ENCODE measurements at regions not wholly inside any gene's neighbourhood (a gene's known extent, or its start where the extent isn't known, plus 50 kb on each side); places are given as distances from the start of the nearest gene placed in this dataset.

DNA sequence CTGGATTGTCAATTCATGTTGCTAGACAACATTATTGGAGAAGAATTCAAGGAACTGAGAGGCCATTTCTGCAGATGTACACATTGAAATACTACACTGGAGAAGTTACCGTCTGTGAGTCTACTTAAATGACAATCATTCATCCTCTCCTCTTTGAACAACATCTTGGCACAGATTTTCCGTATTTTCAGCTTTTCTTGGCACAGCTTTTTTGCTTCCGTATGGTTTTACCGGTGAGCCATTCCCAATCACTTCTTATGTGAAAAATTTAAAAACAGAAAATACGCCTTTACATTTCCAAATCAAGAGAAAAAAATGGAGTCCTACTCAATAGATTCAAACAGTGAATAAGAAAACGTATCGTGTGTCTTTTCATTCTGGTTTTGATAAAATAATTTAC is 1493.7 kb downstream of the AMY1C start:
- intact Hi-C loops (cut with micrococcal nuclease) = no loop called here
- no peak overlapping the region for H3K4me3 Mint-ChIP-seq (ENCODE audit: unreplicated experiment)
- BruUV-seq (replicated peaks) = no TSS peak
- ChIA-PET POLR2A (no interaction called here), CTCF (no interaction called here)
- TF ChIP-seq, protein P1, sequence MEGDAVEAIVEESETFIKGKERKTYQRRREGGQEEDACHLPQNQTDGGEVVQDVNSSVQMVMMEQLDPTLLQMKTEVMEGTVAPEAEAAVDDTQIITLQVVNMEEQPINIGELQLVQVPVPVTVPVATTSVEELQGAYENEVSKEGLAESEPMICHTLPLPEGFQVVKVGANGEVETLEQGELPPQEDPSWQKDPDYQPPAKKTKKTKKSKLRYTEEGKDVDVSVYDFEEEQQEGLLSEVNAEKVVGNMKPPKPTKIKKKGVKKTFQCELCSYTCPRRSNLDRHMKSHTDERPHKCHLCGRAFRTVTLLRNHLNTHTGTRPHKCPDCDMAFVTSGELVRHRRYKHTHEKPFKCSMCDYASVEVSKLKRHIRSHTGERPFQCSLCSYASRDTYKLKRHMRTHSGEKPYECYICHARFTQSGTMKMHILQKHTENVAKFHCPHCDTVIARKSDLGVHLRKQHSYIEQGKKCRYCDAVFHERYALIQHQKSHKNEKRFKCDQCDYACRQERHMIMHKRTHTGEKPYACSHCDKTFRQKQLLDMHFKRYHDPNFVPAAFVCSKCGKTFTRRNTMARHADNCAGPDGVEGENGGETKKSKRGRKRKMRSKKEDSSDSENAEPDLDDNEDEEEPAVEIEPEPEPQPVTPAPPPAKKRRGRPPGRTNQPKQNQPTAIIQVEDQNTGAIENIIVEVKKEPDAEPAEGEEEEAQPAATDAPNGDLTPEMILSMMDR (IDR thresholded peaks at IDR 0.05; ENCODE audit: unreplicated experiment) = no peak
- H3K36me3 Mint-ChIP-seq (ENCODE audit: insufficient read depth, unreplicated experiment) = peaks cover 6% of the 10 kb centered on the region
- H3K9me3 Mint-ChIP-seq (ENCODE audit: unreplicated experiment) = no peaks in the 10 kb centered on the region
- no peaks in the 10 kb centered on the region for H3K4me1 Mint-ChIP-seq (ENCODE audit: insufficient read depth, unreplicated experiment)
- no peak for DNase-seq (ENCODE audit: unreplicated experiment)
- H3K27me3 Mint-ChIP-seq (ENCODE audit: insufficient read depth, unreplicated experiment) = no peaks in the 10 kb centered on the region
- no peak overlapping the region for H3K27ac Mint-ChIP-seq (ENCODE audit: low read depth, unreplicated experiment)

GRCh38 chr1:105243969-105244368 is 1494.3 kb downstream of the AMY1C start:
- Mint-ChIP-seq H3K4me3 (ENCODE audit: unreplicated experiment) (no peak overlapping the region), H3K9me3 (ENCODE audit: unreplicated experiment) (no peaks in the 10 kb centered on the region), H3K4me1 (ENCODE audit: insufficient read depth, unreplicated experiment) (no peaks in the 10 kb centered on the region), H3K27ac (ENCODE audit: low read depth, unreplicated experiment) (no peak overlapping the region), H3K36me3 (ENCODE audit: insufficient read depth, unreplicated experiment) (peaks cover 6% of the 10 kb centered on the region), H3K27me3 (ENCODE audit: insufficient read depth, unreplicated experiment) (no peaks in the 10 kb centered on the region)
- ChIA-PET POLR2A (no interaction called here), CTCF (no interaction called here)
- intact Hi-C loops (cut with micrococcal nuclease) = no loop called here
- BruUV-seq (replicated peaks) = no TSS peak
- DNase-seq (ENCODE audit: unreplicated experiment) = no peak
- TF ChIP-seq, protein P1 (IDR thresholded peaks at IDR 0.05; ENCODE audit: unreplicated experiment) = no peak

DNA sequence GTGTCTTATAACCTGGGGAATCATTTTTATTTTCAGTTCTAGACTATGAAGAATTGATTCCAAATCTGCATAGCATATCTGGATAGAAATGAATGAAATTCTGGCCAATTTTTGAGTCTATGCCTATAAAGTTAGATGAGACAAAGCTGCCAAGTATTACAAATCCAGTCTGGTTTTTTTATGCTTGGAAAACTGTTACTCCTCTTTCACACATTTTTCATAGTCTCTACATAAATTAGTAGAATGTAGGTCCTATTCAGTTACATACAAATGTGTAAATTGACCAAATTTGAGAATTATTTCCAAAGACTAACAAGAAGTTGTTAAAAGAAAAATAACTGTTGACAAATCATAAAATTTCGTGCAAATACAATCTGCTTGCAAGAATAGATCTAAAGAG is 1505.2 kb downstream of the AMY1C start:
- no peaks in the 10 kb centered on the region for H3K4me1 Mint-ChIP-seq (ENCODE audit: insufficient read depth, unreplicated experiment)
- H3K27ac Mint-ChIP-seq (ENCODE audit: low read depth, unreplicated experiment) = no peak overlapping the region
- TF ChIP-seq, protein P1 (IDR thresholded peaks at IDR 0.05; ENCODE audit: unreplicated experiment) = no peak
- no peaks in the 10 kb centered on the region for H3K27me3 Mint-ChIP-seq (ENCODE audit: insufficient read depth, unreplicated experiment)
- no peaks in the 10 kb centered on the region for H3K36me3 Mint-ChIP-seq (ENCODE audit: insufficient read depth, unreplicated experiment)
- intact Hi-C loops (cut with micrococcal nuclease) = no loop called here
- CTCF ChIA-PET = no interaction called here
- H3K4me3 Mint-ChIP-seq (ENCODE audit: unreplicated experiment) = no peak overlapping the region
- BruUV-seq (replicated peaks) = no TSS peak
- no peak for DNase-seq (ENCODE audit: unreplicated experiment)
- POLR2A ChIA-PET = no interaction called here
- H3K9me3 Mint-ChIP-seq (ENCODE audit: unreplicated experiment) = peaks cover 7% of the 10 kb centered on the region

DNA sequence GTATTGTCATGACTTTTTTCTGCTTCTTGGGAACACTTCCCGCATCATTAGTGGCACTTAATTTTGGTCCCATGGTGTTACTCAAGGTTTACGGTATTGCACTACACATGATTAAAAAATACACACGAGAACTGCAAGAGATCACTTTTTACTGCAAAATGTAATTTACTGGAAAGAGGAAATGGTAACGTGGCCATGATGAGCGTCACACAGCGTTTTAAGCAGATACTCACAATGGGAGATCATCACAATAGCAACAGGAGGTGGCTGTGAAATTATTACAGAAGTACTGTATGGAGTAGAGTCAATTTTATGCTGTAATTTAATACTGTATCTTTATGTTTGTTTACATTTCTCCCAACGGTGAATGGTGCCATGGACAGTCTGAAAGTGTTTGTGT is 1510.3 kb downstream of the AMY1C start:
- POLR2A ChIA-PET = no interaction called here
- TF ChIP-seq, protein P1 (IDR thresholded peaks at IDR 0.05; ENCODE audit: unreplicated experiment) = no peak
- peaks cover 25% of the 10 kb centered on the region for H3K9me3 Mint-ChIP-seq (ENCODE audit: unreplicated experiment)
- CTCF ChIA-PET = interaction anchor here (0.7 kb wide), 1 partner anchor 259 kb away, joined by 3 read pairs; no protein-coding TSS in a partner anchor
- H3K36me3 Mint-ChIP-seq (ENCODE audit: insufficient read depth, unreplicated experiment) = no peaks in the 10 kb centered on the region
- DNase-seq (ENCODE audit: unreplicated experiment) = no peak
- H3K27me3 Mint-ChIP-seq (ENCODE audit: insufficient read depth, unreplicated experiment) = no peaks in the 10 kb centered on the region
- H3K4me1 Mint-ChIP-seq (ENCODE audit: insufficient read depth, unreplicated experiment) = no peaks in the 10 kb centered on the region
- intact Hi-C loops (cut with micrococcal nuclease) = no loop called here
- H3K4me3 Mint-ChIP-seq (ENCODE audit: unreplicated experiment) = no peak overlapping the region
- no TSS peak for BruUV-seq (replicated peaks)
- no peak overlapping the region for H3K27ac Mint-ChIP-seq (ENCODE audit: low read depth, unreplicated experiment)

Measured in MCF 10A (cell line).